Immature natural killer cell (primary cell): ENCODE measurements at regions not wholly inside any gene's neighbourhood (a gene's known extent, or its start where the extent isn't known, plus 50 kb on each side); places are given as distances from the start of the nearest gene placed in this dataset.
"Not testable (repeated sequence)": the region's sequence is repeated elsewhere in the genome, so short reads cannot be mapped to it uniquely, and the experiment has no call there.

Experiments
- DNase-seq, 3 donors: peaks; one replicate each; pipeline ENCODE4 v3.0.0; 2022; ENCODE audit warnings: mixed read lengths in 1 of 3
- H3K27ac Mint-ChIP-seq, 6 donors: one replicate each; pipeline ENCODE4 v1.8.0; 2020; ENCODE audit warnings: mixed read lengths in 6 of 6, mild to moderate bottlenecking in 5 of 6, inconsistent platforms in 4 of 6, moderate library complexity in 3 of 6
- H3K27me3 Mint-ChIP-seq, 3 donors: one replicate each; pipeline ENCODE4 v1.8.0; 2020 to 2021; ENCODE audit warnings: low read depth in 3 of 3, mild to moderate bottlenecking in 3 of 3, mixed read lengths in 3 of 3, moderate library complexity in 3 of 3, inconsistent platforms in 1 of 3
- H3K36me3 Mint-ChIP-seq, 3 donors: one replicate each; pipeline ENCODE4 v1.8.0; 2020; ENCODE audit warnings: mixed read lengths in 3 of 3, inconsistent platforms in 2 of 3, mild to moderate bottlenecking in 2 of 3
- H3K4me1 Mint-ChIP-seq, 2 donors: one replicate each; pipeline ENCODE4 v1.8.0; 2020; ENCODE audit warnings: inconsistent platforms in 2 of 2, mild to moderate bottlenecking in 2 of 2, mixed read lengths in 2 of 2, moderate library complexity in 1 of 2
- H3K4me3 Mint-ChIP-seq, 5 donors: one replicate each; pipeline ENCODE4 v1.8.0; 2020; ENCODE audit warnings: mild to moderate bottlenecking in 5 of 5, mixed read lengths in 5 of 5, inconsistent platforms in 3 of 5, moderate library complexity in 3 of 5
- H3K9me3 Mint-ChIP-seq, 6 donors: one replicate each; pipeline ENCODE4 v1.8.0; 2020; ENCODE audit warnings: mild to moderate bottlenecking in 6 of 6, mixed read lengths in 6 of 6, inconsistent platforms in 4 of 6, moderate library complexity in 3 of 6

GRCh38 chr22:12613199-12613598 is 2914.8 kb upstream of the OR11H1 start:
- H3K4me3 Mint-ChIP-seq, result peak overlapping the region in 1 of 5 donors; percentile 5
- H3K4me1 Mint-ChIP-seq, result no peaks in the 10 kb centered on the region
- peaks cover 38 to 77% (median 64%) of the 10 kb centered on the region in 6 donors for H3K9me3 Mint-ChIP-seq

GRCh38 chr22:12613907-12614306 is 2914.1 kb upstream of the OR11H1 start:
- not testable (repeated sequence) for H3K36me3 Mint-ChIP-seq, H3K4me1 Mint-ChIP-seq, H3K27ac Mint-ChIP-seq, H3K27me3 Mint-ChIP-seq, H3K4me3 Mint-ChIP-seq, DNase-seq
- H3K9me3 Mint-ChIP-seq, result peaks cover 39 to 75% (median 61%) of the 10 kb centered on the region in 6 donors

More at GRCh38 chr22:12613199-12613598, 2914.8 kb upstream of the OR11H1 start:
- Mint-ChIP-seq H3K27me3 (no peaks in the 10 kb centered on the region), H3K36me3 (peaks cover 0 to 10% (median 0%) of the 10 kb centered on the region in 3 donors), H3K27ac (no peak overlapping the region)
- DNase-seq, result no peak

- not testable (repeated sequence) for H3K27me3 Mint-ChIP-seq, H3K4me1 Mint-ChIP-seq, H3K27ac Mint-ChIP-seq, DNase-seq, H3K4me3 Mint-ChIP-seq
- Mint-ChIP-seq H3K9me3 (peaks cover 33 to 74% (median 53%) of the 10 kb centered on the region in 6 donors), H3K36me3 (peaks cover 0 to 11% (median 3%) of the 10 kb centered on the region in 3 donors)
Observed at GRCh38 chr22:12626894-12627293, 2901.1 kb upstream of the OR11H1 start.

GRCh38 chr22:12629815-12630214 is 2898.2 kb upstream of the OR11H1 start:
- not testable (repeated sequence) for DNase-seq, H3K4me3 Mint-ChIP-seq, H3K36me3 Mint-ChIP-seq, H3K27me3 Mint-ChIP-seq, H3K27ac Mint-ChIP-seq, H3K4me1 Mint-ChIP-seq
- H3K9me3 Mint-ChIP-seq, result peaks cover 24 to 70% (median 59%) of the 10 kb centered on the region in 6 donors

- not testable (repeated sequence) for H3K27ac Mint-ChIP-seq, H3K4me3 Mint-ChIP-seq, H3K4me1 Mint-ChIP-seq, DNase-seq, H3K27me3 Mint-ChIP-seq, H3K36me3 Mint-ChIP-seq
- H3K9me3 Mint-ChIP-seq, result peaks cover 24 to 79% (median 67%) of the 10 kb centered on the region in 6 donors
Observed at GRCh38 chr22:12630965-12631364, 2897.0 kb upstream of the OR11H1 start.

- H3K36me3 Mint-ChIP-seq, H3K4me3 Mint-ChIP-seq, H3K27ac Mint-ChIP-seq, H3K4me1 Mint-ChIP-seq, DNase-seq, H3K27me3 Mint-ChIP-seq: not testable (repeated sequence)
- H3K9me3 Mint-ChIP-seq, result peaks cover 18 to 80% (median 69%) of the 10 kb centered on the region in 6 donors
Observed at GRCh38 chr22:12637566-12638166, 2890.3 kb upstream of the OR11H1 start.

GRCh38 chr22:12638319-12638718 is 2889.7 kb upstream of the OR11H1 start:
- H3K27ac Mint-ChIP-seq, H3K36me3 Mint-ChIP-seq, DNase-seq, H3K4me1 Mint-ChIP-seq, H3K4me3 Mint-ChIP-seq, H3K27me3 Mint-ChIP-seq: not testable (repeated sequence)
- peaks cover 18 to 75% (median 62%) of the 10 kb centered on the region in 6 donors for H3K9me3 Mint-ChIP-seq
